Keratinocyte (primary cell): ENCODE measurements at regions not wholly inside any gene's neighbourhood (a gene's known extent, or its start where the extent isn't known, plus 50 kb on each side); places are given as distances from the start of the nearest gene placed in this dataset.

Experiments used
- DNase-seq: peaks from one replicate; pipeline ENCODE4 v3.0.0-alpha.2; 2011; ENCODE audit warnings: low read depth, missing footprints, low spot score
- FAIRE-seq: peaks from 2 replicates; lab custom pipeline; 2011; peaks lifted over from hg19 to GRCh38; lab: Jason Lieb, UNC
- H2AFZ ChIP-seq: 2 replicates; pipeline ENCODE4 v1.6.0; 2012; ENCODE audit warnings: low read length, control low read depth, inconsistent platforms; ENCODE audit not compliant: control insufficient read depth
- H3K27ac ChIP-seq: 2 replicates; pipeline ENCODE4 v1.5.1; 2011; ENCODE audit warnings: low read length; ENCODE audit not compliant: control insufficient read depth, insufficient read depth
- H3K27me3 ChIP-seq: 3 replicates; pipeline ENCODE4 v1.6.0; 2011; ENCODE audit warnings: low read length; ENCODE audit not compliant: control insufficient read depth, insufficient read depth; ENCODE audit errors: extremely low read depth
- H3K36me3 ChIP-seq, 2 experiments: 2 replicates in 1 of 2; 3 replicates in 1 of 2; pipeline ENCODE4 v1.5.1; 2011; ENCODE audit warnings: low read length in 2 of 2, mild to moderate bottlenecking in 1 of 2; ENCODE audit not compliant: control insufficient read depth in 2 of 2, insufficient read depth in 2 of 2; ENCODE audit errors: extremely low read depth in 1 of 2
- H3K4me1 ChIP-seq: 3 replicates; pipeline ENCODE4 v1.5.1; 2011; ENCODE audit warnings: low read length; ENCODE audit not compliant: control insufficient read depth, insufficient read depth; ENCODE audit errors: extremely low read depth
- H3K4me2 ChIP-seq: 3 replicates; pipeline ENCODE4 v1.6.0; 2011; ENCODE audit warnings: low read depth, low read length; ENCODE audit not compliant: control insufficient read depth, insufficient read depth; ENCODE audit errors: extremely low read depth
- H3K4me3 ChIP-seq, 3 experiments: fragments of 200-600 bp in 1 of 3; sonication (generic) in 1 of 3; 2 replicates in 2 of 3; 3 replicates in 1 of 3; pipeline ENCODE4 v1.5.1; 2011 to 2016; ENCODE audit warnings: low read length in 3 of 3, mild to moderate bottlenecking in 3 of 3, control low read depth in 2 of 3, inconsistent platforms in 1 of 3, low read depth in 1 of 3, mixed read lengths in 1 of 3, mixed run types in 1 of 3, moderate library complexity in 1 of 3; ENCODE audit not compliant: control insufficient read depth in 2 of 3, insufficient read depth in 2 of 3; ENCODE audit errors: extremely low read depth in 1 of 3
- H3K79me2 ChIP-seq: 2 replicates; pipeline ENCODE4 v1.6.0; 2012; ENCODE audit warnings: low read length; ENCODE audit not compliant: control insufficient read depth, insufficient read depth
- H3K9ac ChIP-seq: 3 replicates; pipeline ENCODE4 v1.6.0; 2011; ENCODE audit warnings: low read length; ENCODE audit not compliant: control insufficient read depth, insufficient read depth; ENCODE audit errors: extremely low read depth
- H3K9me1 ChIP-seq: 3 replicates; pipeline ENCODE4 v1.6.0; 2011; ENCODE audit warnings: low read length; ENCODE audit not compliant: control insufficient read depth, insufficient read depth; ENCODE audit errors: extremely low read depth
- H3K9me3 ChIP-seq: 2 replicates; pipeline ENCODE4 v1.5.1; 2012; ENCODE audit warnings: low read depth, low read length; ENCODE audit not compliant: control insufficient read depth
- H4K20me1 ChIP-seq: 3 replicates; pipeline ENCODE4 v1.6.0; 2011; ENCODE audit warnings: low read length; ENCODE audit not compliant: control insufficient read depth, insufficient read depth; ENCODE audit errors: extremely low read depth
- CTCF ChIP-seq, 3 experiments: IDR thresholded peaks in 1 of 3; conservative IDR thresholded peaks in 1 of 3; optimal IDR thresholded peaks in 1 of 3; 2 replicates in 2 of 3; 3 replicates in 1 of 3; pipeline versions ENCODE3 to v1.5.1; 2011; ENCODE audit warnings: low read length in 3 of 3, mild to moderate bottlenecking in 3 of 3, moderate library complexity in 2 of 3, control low read depth in 1 of 3, inconsistent platforms in 1 of 3; ENCODE audit not compliant: insufficient read depth in 2 of 3; ENCODE audit errors: extremely low read depth in 1 of 3
- EZH2 ChIP-seq: IDR thresholded peaks from one replicate; pipeline ENCODE4 v1.6.1; 2012; ENCODE audit warnings: inconsistent platforms, mild to moderate bottlenecking, low read length, moderate library complexity
- dilution Hi-C: fragments of 300-500 bp; cut with MboI; formaldehyde crosslinking; loops from one replicate; pipeline ENCODE4 v1.7.0; 2020; ENCODE audit warnings: low sequenced_read_pairs; ENCODE audit not compliant: extremely low pct_ligation_motif_present

GRCh38 chr2:16208921-16209320, 268.6 kb downstream of the MYCN start:
- H4K20me1 ChIP-seq = no peaks in the 10 kb centered on the region
- no peak overlapping the region for H3K9ac ChIP-seq
- no peaks in the 10 kb centered on the region for H3K27me3 ChIP-seq
- dilution Hi-C loops = no loop called here
- no peak for DNase-seq
- H3K4me3 ChIP-seq = no peak overlapping the region
- no peaks in the 10 kb centered on the region for H3K9me3 ChIP-seq
- no peak for FAIRE-seq
- H3K36me3 ChIP-seq = no peaks in the 10 kb centered on the region
- H3K4me2 ChIP-seq = no peak overlapping the region
- no peak overlapping the region for H2AFZ ChIP-seq
- H3K9me1 ChIP-seq = no peaks in the 10 kb centered on the region
- no peaks in the 10 kb centered on the region for H3K79me2 ChIP-seq
- TF ChIP-seq CTCF (optimal IDR thresholded peaks at IDR 0.05 in 1 of 3, IDR thresholded peaks at IDR 0.05 in 1 of 3, conservative IDR thresholded peaks at IDR 0.05 in 1 of 3; ENCODE audit: extremely low read depth in 1 of 3, insufficient read depth in 2 of 3, low read length in 3 of 3) (no peak), EZH2 (no peak)
- H3K27ac ChIP-seq = no peak overlapping the region
- no peaks in the 10 kb centered on the region for H3K4me1 ChIP-seq

GRCh38 chr2:16208241-16208797, 268.0 kb downstream of the MYCN start:
- dilution Hi-C loops = no loop called here
- H4K20me1 ChIP-seq = no peaks in the 10 kb centered on the region
- no peaks in the 10 kb centered on the region for H3K9me1 ChIP-seq
- H3K9me3 ChIP-seq = no peaks in the 10 kb centered on the region
- FAIRE-seq = no peak
- TF ChIP-seq EZH2 (no peak), CTCF (optimal IDR thresholded peaks at IDR 0.05 in 1 of 3, IDR thresholded peaks at IDR 0.05 in 1 of 3, conservative IDR thresholded peaks at IDR 0.05 in 1 of 3; ENCODE audit: extremely low read depth in 1 of 3, insufficient read depth in 2 of 3, low read length in 3 of 3) (no peak)
- no peak for DNase-seq
- no peak overlapping the region for H2AFZ ChIP-seq
- no peaks in the 10 kb centered on the region for H3K36me3 ChIP-seq
- no peaks in the 10 kb centered on the region for H3K4me1 ChIP-seq
- H3K9ac ChIP-seq = no peak overlapping the region
- no peaks in the 10 kb centered on the region for H3K79me2 ChIP-seq
- no peak overlapping the region for H3K4me3 ChIP-seq
- H3K27ac ChIP-seq = no peak overlapping the region
- H3K27me3 ChIP-seq = no peaks in the 10 kb centered on the region
- no peak overlapping the region for H3K4me2 ChIP-seq
